C4-2B (cell line): ENCODE measurements at regions not wholly inside any gene's neighbourhood (a gene's known extent, or its start where the extent isn't known, plus 50 kb on each side); places are given as distances from the start of the nearest gene placed in this dataset.

Experiments
- CTCF ChIP-seq: fragments of 450-650 bp; conservative IDR thresholded peaks from 2 replicates; pipeline ENCODE4 v1.5.1; 2017; ENCODE audit warnings: mild to moderate bottlenecking
- ZFX ChIP-seq: fragments of 450-650 bp; IDR thresholded peaks from 2 replicates; pipeline ENCODE4 v1.6.1; 2017

- no peak for TF ChIP-seq CTCF
- no peak for TF ChIP-seq ZFX
Observed at GRCh38 chr6:164014346-164015087, 600.0 kb downstream of the QKI start.
